GM18873 (cell line): ENCODE measurements at regions not wholly inside any gene's neighbourhood (a gene's known extent, or its start where the extent isn't known, plus 50 kb on each side); places are given as distances from the start of the nearest gene placed in this dataset.
"Not testable (repeated sequence)": the region's sequence is repeated elsewhere in the genome, so short reads cannot be mapped to it uniquely, and the experiment has no call there.

Experiments
- ATAC-seq: cut with Tn5 transposase; IDR thresholded peaks from one replicate; pipeline ENCODE4 v1.9.1; 2021; ENCODE audit warnings: mild to moderate bottlenecking, moderate library complexity, moderate number of reproducible peaks; ENCODE audit not compliant: unreplicated experiment, low FRiP score

DNA sequence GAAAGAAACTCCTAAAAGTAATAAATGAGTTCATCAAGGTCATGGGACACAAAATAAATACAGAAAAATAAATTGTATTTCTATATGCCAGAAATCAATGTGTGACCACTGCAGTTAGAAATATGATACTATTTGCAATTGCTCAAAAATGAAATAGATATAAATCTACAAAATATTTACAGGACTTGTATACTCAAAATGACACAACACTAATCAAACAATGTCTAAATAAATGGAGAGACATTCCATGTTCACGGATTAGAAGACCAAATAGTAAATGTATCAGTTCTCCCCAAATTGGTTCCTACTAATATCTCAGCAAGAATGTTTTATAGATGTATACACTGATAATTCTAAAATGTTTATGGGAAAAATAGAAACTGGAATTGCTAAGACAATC, 345.3 kb downstream of the NR2F1-AS1 start:
- no peak for ATAC-seq

GRCh38 chr5:93226202-93226735, 354.8 kb downstream of the NR2F1-AS1 start:
- no peak for ATAC-seq

GRCh38 chr5:93225748-93226147, 355.3 kb downstream of the NR2F1-AS1 start:
- ATAC-seq: no peak

DNA sequence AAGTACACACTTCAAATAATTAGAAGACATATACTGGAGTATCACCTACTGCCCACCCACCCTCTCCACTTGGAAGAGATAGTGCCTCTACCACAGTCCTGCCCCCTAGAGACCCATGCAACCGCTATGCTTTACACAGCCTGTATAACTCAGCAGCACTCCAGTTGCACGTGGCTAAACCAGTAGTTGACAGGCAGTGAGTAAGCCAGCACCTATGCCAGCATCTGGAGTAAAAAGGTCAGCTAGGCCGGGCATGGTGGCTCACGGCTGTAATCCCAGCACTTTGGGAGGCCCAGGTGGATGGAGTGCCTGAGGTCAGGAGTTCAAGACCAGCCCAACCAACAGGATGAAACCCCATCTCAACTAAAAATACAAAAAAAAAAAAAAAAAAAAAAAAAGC, 356.4 kb downstream of the NR2F1-AS1 start:
- no peak for ATAC-seq

DNA sequence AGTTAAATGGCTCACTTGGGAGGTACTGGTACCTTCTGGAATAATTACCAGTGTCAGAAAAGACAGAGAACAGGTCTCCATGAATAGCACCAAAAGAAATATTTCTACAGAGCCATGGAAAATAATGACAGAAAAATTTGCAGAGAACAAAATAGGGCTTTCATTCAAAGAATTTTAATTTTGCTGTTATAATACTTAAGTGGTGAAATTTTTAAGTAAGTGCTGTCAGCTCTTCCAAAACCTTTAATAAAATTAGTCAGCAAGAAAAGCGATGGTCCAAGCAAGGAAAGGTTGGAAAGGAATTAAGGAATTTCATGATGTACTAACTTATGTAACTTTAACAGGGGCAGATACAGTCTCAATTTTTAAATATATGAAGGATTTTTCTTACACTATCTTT, 359.2 kb downstream of the NR2F1-AS1 start:
- no peak for ATAC-seq

DNA sequence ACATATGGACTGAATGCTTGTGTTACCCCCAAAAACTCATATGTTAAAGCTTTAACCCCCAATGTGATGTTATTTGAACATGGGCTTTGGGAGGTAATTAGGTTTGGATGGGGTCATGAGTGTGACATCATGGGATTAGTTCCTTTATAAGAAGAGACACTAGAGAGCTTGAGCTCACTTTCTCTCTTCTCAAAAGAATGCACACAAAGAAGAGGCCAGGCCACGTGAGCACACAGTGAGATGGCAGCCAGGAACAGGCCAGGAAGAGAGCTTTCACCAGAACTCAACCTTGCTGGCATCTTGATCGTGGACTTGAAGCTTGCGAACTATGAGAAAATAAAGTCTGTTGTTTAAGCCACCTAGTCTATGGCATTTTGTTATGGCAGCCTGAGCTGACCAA, 360.6 kb downstream of the NR2F1-AS1 start:
- no peak for ATAC-seq

DNA sequence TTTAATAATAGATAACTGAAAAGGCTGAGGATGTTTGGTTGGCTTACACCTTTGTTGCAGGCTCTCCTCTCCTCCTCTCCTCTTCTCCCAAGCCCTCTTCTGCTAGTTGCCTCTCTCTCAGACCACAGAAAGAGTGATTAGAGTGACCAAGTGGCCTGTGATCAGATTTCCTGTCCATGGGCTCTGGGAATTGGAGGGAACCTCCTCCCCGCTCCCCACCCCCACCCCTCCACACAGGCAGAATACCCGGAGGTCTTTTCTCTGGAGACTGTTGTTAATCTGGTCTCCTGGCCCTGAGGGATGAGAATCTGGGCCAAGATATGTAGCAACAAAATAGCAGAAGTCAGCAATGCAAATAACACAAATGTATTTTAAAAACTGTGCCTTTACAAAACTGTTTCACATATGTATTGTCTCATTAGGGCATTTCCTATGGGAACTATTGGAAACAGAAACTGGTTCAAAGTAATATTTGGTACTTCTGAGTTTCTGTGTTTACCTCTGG, 361.3 kb downstream of the NR2F1-AS1 start:
- ATAC-seq: no peak

GRCh38 chr5:93213111-93213794, 367.8 kb downstream of the NR2F1-AS1 start:
- not testable (repeated sequence) for ATAC-seq

GRCh38 chr5:93209476-93209875, 371.5 kb downstream of the NR2F1-AS1 start:
- ATAC-seq: no peak

- ATAC-seq: no peak
These were observed 372.8 kb downstream of the NR2F1-AS1 start for GRCh38 chr5:93208141-93208751.

- no peak for ATAC-seq
These were observed 374.8 kb downstream of the NR2F1-AS1 start for GRCh38 chr5:93206203-93206602.

- ATAC-seq: no peak
These were observed 380.0 kb downstream of the NR2F1-AS1 start for GRCh38 chr5:93201061-93201460.

DNA sequence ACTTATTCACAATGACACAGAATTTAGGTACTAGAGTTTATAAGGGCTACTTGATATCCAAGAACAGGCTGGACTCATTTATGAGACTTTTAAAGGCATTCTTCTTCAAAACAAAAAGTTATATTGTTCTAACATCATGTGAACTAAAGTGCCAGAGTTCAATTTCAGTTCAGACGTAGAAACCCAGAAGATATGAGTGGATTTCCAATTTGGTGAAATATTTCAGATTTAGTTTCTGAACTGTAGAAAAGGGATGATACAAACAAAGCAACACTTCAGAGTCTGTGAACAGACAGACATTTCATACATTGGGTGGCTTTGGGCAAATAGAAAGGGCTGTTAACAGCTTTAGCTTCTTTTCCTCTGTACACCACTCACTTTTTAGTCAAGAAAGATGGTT, 384.0 kb downstream of the NR2F1-AS1 start:
- ATAC-seq: no peak

DNA sequence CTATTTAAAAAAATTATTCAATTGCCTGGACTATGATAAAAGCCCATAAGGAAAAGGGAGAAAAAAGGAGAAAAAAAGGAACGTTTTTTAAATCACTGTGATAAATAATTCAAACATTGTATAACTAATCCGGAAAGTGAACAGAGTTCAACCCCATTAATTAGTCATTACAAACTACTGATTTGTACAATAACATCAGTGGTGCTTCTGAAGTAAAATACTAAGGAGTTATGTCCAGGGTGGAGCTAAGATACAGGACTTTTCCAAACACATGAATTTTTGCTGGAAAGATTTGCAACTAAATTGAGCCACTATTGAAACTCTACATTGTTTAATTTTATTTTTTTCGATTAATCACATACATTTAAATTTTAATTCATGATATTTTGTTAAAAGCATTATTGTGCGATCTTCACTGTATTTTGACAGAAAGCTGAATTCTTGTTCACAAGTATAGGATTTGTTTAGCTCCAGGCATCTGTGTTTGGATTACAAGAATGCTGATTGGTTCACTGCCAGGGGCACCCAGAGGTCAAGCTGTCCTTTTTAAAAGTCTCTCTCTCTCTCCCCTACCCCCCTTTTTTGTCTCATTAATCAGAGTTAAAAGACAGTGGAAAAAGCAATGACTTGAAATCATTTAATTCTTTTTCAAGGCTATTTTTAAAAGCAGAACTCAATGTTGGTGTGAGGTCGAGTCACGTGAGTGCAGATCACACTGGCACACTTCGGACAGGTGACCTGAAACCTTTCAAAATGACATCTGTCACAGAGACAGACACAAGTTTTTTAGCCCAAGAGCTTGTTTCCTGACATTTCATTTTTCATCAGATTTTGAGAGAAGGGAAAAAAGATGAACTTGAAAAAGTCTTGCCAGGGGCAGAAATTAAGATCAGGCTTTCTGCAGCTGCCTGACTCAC, 387.3 kb downstream of the NR2F1-AS1 start:
- ATAC-seq: no peak

GRCh38 chr5:93192683-93193082, 388.3 kb downstream of the NR2F1-AS1 start:
- ATAC-seq: no peak

DNA sequence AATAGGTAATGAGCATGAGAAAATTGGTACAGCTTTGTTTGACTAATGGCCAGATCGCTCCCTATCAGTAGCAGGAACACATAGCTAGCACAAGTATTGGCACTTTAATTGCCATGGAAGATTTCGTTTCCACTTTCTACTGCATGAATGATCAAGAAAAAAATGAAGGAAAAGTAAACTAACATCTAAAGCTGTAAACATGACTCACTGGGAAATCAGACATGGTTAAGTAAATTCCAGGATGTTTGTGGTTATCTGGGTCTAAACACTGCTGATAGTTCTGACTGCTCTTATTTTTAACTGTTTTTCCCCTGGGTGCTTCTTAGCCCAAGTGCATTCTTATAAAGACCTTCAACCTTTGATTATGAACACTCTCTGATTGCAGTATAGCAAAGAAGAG, 388.9 kb downstream of the NR2F1-AS1 start:
- ATAC-seq: no peak

DNA sequence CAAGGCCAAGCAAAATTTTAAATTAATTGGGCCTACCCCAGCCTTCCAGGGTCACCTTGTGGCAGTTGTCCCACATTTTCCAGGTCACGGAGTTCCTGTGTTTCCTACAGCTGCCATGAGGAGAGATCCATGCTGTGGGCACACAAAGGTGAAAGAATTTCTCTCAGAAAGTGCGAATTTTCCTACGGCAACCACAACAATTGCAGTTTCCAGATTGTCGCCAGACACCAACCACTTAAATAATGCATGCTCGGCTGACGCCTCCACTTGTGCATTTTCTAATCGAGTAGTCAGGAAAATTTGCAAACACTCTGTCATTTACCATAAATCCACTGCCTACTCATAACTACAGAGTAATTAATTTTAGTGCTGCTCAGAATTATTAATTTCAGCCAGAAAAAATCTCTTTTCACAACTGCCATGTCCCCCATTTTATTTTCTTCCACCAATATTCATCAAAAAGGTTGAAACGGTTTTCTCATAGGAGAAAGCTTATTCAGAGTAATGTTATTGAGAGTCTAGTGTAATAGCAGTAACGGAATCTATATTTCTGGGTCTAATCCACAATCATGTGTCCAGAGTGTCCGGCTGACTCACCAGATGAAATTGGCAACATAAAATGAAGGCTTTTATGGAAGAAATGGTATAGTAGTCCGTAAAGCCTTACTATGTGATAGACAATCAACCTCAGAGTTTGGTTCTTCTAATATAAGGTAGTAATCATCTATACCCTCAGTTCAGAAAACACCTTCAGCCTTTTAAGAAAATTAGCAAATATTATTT, 389.8 kb downstream of the NR2F1-AS1 start:
- ATAC-seq: no peak

DNA sequence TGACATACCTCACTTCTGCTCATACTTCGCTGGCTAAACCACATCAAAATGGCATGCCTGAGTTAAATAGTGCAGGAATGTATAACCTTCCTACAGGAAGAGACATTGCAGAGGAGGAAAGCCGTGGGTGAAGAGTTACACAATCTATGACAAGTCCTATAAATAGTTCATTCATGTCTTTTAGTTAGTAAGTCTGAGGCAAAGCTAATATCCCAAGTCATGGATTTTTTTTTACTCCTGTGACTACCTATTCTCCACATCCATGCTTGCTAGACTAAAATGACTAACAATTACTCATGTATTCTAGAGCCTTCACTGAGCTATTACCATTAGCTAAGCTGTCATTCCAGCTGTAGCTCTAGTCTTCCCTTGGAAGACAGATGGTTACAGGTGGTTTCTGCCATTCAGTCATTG, 391.3 kb downstream of the NR2F1-AS1 start:
- no peak for ATAC-seq

DNA sequence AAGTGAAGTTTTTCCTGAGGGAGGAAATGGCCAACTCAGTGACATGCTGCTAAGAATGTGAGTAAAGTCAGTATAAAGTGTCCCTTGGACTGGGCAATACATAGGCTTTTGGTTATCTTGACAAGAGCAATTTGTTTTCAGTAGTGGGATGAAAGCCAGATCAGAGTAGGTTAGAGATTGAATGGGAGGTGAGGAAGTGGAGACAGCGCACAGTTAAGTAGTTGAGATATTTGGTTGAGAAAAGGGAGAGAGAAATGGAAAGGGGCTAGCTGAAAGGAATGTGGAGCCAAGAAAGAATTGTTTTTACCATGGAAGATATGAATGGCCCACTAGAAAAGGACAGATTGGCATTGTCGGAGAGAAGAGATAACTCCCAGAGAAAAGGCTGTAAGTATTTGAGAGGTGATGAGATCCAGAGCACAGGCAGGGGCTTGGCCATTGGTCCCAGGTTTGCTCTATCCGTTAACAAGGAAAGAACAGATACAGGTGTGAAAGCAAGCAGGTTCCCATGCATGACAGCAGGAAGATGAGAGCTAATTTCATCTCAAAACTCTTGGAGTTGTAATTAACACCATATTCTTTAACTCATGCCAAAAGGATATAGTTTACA, 392.0 kb downstream of the NR2F1-AS1 start:
- ATAC-seq: no peak
